K562 (cell line): ENCODE measurements at regions not wholly inside any gene's neighbourhood (a gene's known extent, or its start where the extent isn't known, plus 50 kb on each side); places are given as distances from the start of the nearest gene placed in this dataset.

Experiments
- ATAC-seq: fragments of 200-7000 bp; cut with Tn5 transposase; 3 replicates; pipeline ENCODE4 v1.9.1; 2020; ENCODE audit warnings: moderate library complexity
- BruUV-seq: library from RNA; stranded (reverse); fragments of 400-500 nt; replicated peaks from 2 replicates; lab custom pipeline; 2021; lab: Mats Ljungman, UMichigan
- CTCF ChIA-PET: fragments of 300-600 bp; formaldehyde crosslinking; extraction: SDS; loops from one replicate; lab custom pipeline; 2021; ENCODE audit warnings: low intra/inter-chr PET ratio; lab: Yijun Ruan, JAX
- POLR2A ChIA-PET: fragments of 300-600, 350-650 bp; sonication (Branson Sonifier 250); formaldehyde crosslinking; extraction: SDS; loops from one replicate; lab custom pipeline; 2021; ENCODE audit warnings: antibody characterized with exemption, inconsistent platforms; lab: Yijun Ruan, JAX
- DNase-seq, 4 experiments: peaks; one replicate each; pipeline versions ENCODE4 v3.0.0 to v3.0.0-alpha.2; 2011 to 2018; ENCODE audit warnings: low spot score in 3 of 4, mixed read lengths in 3 of 4; ENCODE audit errors: extremely low read depth in 1 of 4
- FAIRE-seq: peaks from 2 replicates; lab custom pipeline; 2011; peaks lifted over from hg19 to GRCh38; lab: Jason Lieb, UNC
- H2AFZ ChIP-seq: 2 replicates; pipeline ENCODE4 v1.6.0; 2011; ENCODE audit warnings: low read depth, low read length, control low read depth, inconsistent platforms
- H3K27ac ChIP-seq: fragments of 200-600 bp; 3 replicates; pipeline ENCODE4 v1.8.0; 2011; ENCODE audit warnings: low read depth, mild to moderate bottlenecking, control low read depth, inconsistent platforms, low read length, moderate library complexity, mixed read lengths; ENCODE audit errors: extremely low read depth
- H3K27me3 ChIP-seq, 2 experiments: fragments of 300-600 bp in 1 of 2; 2 replicates in 1 of 2; 3 replicates in 1 of 2; pipeline versions ENCODE4 v1.6.0 to v1.8.0; 2011; ENCODE audit warnings: inconsistent platforms in 2 of 2, low read length in 2 of 2, mild to moderate bottlenecking in 1 of 2, mixed read lengths in 1 of 2, moderate library complexity in 1 of 2; ENCODE audit not compliant: control insufficient read depth in 2 of 2, insufficient read depth in 2 of 2
- H3K36me3 ChIP-seq: fragments of 300-600 bp; 3 replicates; pipeline ENCODE4 v1.8.0; 2011; ENCODE audit warnings: mild to moderate bottlenecking, low read length, inconsistent platforms; ENCODE audit not compliant: control insufficient read depth, insufficient read depth
- H3K4me1 ChIP-seq, 2 experiments: fragments of 200-600 bp in 1 of 2; replicated peaks in 1 of 2; 2 replicates in 1 of 2; 3 replicates in 1 of 2; pipeline versions ENCODE4 v1.5.1 to v1.8.0; 2011; ENCODE audit warnings: inconsistent platforms in 2 of 2, low read length in 2 of 2, mild to moderate bottlenecking in 1 of 2, mixed read lengths in 1 of 2, moderate library complexity in 1 of 2; ENCODE audit not compliant: control insufficient read depth in 2 of 2, insufficient read depth in 2 of 2
- H3K4me2 ChIP-seq: 2 replicates; pipeline ENCODE4 v1.6.1; 2011; ENCODE audit warnings: low read length, control low read depth, inconsistent platforms, mixed read lengths; ENCODE audit not compliant: insufficient read depth
- H3K4me3 ChIP-seq: fragments of 200-600 bp; sonication (generic), shearing (Covaris generic); 2 replicates; pipeline ENCODE4 v1.5.1; 2016; ENCODE audit warnings: control low read depth, inconsistent platforms
- H3K79me2 ChIP-seq: fragments of 200-600 bp; 3 replicates; pipeline ENCODE4 v1.8.0; 2011; ENCODE audit warnings: low read length, inconsistent platforms; ENCODE audit not compliant: control insufficient read depth, insufficient read depth
- H3K9ac ChIP-seq, 2 experiments: 2 replicates each; pipeline versions ENCODE4 v1.6.0 to v1.6.1; 2011; ENCODE audit warnings: low read depth in 2 of 2, low read length in 2 of 2, control low read depth in 1 of 2, inconsistent platforms in 1 of 2, mild to moderate bottlenecking in 1 of 2, mixed read lengths in 1 of 2; ENCODE audit not compliant: insufficient read depth in 1 of 2
- H3K9me1 ChIP-seq: one replicate; pipeline ENCODE4 v1.6.0; 2011; ENCODE audit warnings: inconsistent platforms, mild to moderate bottlenecking, low read length, moderate library complexity; ENCODE audit not compliant: control insufficient read depth, insufficient read depth
- H3K9me3 ChIP-seq: replicated peaks from 2 replicates; pipeline ENCODE4 v1.5.1; 2011; ENCODE audit warnings: low read depth, low read length, inconsistent platforms; ENCODE audit not compliant: control insufficient read depth, insufficient read depth
- H4K20me1 ChIP-seq: replicated peaks from 2 replicates; pipeline ENCODE4 v1.6.1; 2011; ENCODE audit warnings: low read length, inconsistent platforms, mixed read lengths; ENCODE audit not compliant: control insufficient read depth, insufficient read depth
- ETS2 ChIP-seq: IDR thresholded peaks from 2 replicates; pipeline ENCODE4 v1.6.1; 2016; ENCODE audit warnings: borderline replicate concordance, missing genetic modification characterization, mild to moderate bottlenecking, moderate library complexity, missing compliant biosample characterization; ENCODE audit not compliant: poor library complexity, severe bottlenecking
- GATAD2A ChIP-seq: fragments of 450-650 bp; IDR thresholded peaks from 2 replicates; pipeline ENCODE4 v1.6.1; 2017
- PTTG1 ChIP-seq: fragments of 450-650 bp; IDR thresholded peaks from 2 replicates; pipeline ENCODE4 v1.6.1; 2016; ENCODE audit warnings: low read depth, mild to moderate bottlenecking, missing genetic modification characterization, missing compliant biosample characterization
- SIN3B ChIP-seq: fragments of 450-650 bp; IDR thresholded peaks from 2 replicates; pipeline ENCODE4 v1.6.1; 2017; ENCODE audit warnings: low read depth, mild to moderate bottlenecking, moderate library complexity
- SREBF2 ChIP-seq: sonication (generic); formaldehyde crosslinking; IDR thresholded peaks from 2 replicates; pipeline ENCODE4 v1.4.0; 2020; ENCODE audit warnings: mild to moderate bottlenecking, missing genetic modification reagents
- TBL1XR1 ChIP-seq, 2 experiments: IDR thresholded peaks; 2 replicates each; pipeline ENCODE4 v1.6.1; 2012; ENCODE audit warnings: improper control_type of control experiment in 2 of 2, low read length in 2 of 2, mild to moderate bottlenecking in 1 of 2
- WGBS: fragments of 100-300 bp; shearing (Covaris generic); methylation state at CpG from one replicate; pipeline ENCODE4 v1.1.6; 2016; ENCODE audit warnings: low coverage, mixed read lengths; ENCODE audit not compliant: insufficient coverage; ENCODE audit errors: missing lambda C conversion rate; 5-methylcytosine and 5-hydroxymethylcytosine counted together
- in situ Hi-C: fragments of 300-500 bp; cut with MboI; formaldehyde crosslinking; loops from 4 replicates; pipeline ENCODE4 v1.15.0; 2018; ENCODE audit warnings: inconsistent platforms, mixed read lengths
- intact Hi-C: fragments of 100-400 bp; cut with micrococcal nuclease; formaldehyde crosslinking; loops from 2 replicates; pipeline ENCODE4 v1.14.2; 2022
- TF ChIP-seq, protein P1 (sequence below): fragments of 250-450 bp; sonication (Bioruptor Pico); IDR thresholded peaks from 2 replicates; pipeline ENCODE4 v1.4.0; 2020; ENCODE audit warnings: mild to moderate bottlenecking, moderate library complexity

DNA sequence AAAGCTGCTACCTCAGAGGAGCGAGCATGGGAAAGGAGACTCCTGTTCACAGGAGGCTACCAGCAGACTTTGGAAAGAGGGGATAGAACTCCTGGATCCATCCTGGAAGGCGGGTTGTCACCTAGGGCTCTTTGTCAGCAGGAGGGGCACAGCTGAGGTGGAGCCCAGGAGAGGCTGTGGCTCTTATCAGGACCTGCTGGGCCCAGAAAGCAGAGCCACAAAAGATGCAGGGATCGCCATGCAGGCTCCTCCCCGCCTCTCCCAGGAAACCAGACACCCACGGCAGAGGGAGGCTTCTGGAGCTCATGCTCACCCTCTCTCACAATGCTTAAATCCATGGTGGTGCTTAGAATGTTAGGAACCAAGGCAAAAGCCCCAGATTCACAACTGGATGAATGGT lies 994.2 kb downstream of the UQCRFS1 start:
- no peak for TF ChIP-seq SREBF2 (CRISPR knock-in tag)
- TF ChIP-seq TBL1XR1 (IDR thresholded peaks at IDR 0.05; ENCODE audit: low read length in 2 of 2) = no peak
- TF ChIP-seq ETS2 (tag) = no peak
- TF ChIP-seq, protein P1, sequence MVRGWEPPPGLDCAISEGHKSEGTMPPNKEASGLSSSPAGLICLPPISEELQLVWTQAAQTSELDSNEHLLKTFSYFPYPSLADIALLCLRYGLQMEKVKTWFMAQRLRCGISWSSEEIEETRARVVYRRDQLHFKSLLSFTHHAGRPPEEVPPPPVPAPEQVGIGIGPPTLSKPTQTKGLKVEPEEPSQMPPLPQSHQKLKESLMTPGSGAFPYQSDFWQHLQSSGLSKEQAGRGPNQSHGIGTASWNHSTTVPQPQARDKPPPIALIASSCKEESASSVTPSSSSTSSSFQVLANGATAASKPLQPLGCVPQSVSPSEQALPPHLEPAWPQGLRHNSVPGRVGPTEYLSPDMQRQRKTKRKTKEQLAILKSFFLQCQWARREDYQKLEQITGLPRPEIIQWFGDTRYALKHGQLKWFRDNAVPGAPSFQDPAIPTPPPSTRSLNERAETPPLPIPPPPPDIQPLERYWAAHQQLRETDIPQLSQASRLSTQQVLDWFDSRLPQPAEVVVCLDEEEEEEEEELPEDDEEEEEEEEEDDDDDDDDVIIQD = no peak
- TF ChIP-seq GATAD2A = no peak
- no peak for TF ChIP-seq SIN3B
- no peak for TF ChIP-seq PTTG1
- H3K4me2 ChIP-seq = no peak overlapping the region
- no peak overlapping the region for H3K27ac ChIP-seq

More for the DNA sequence above, 994.2 kb downstream of the UQCRFS1 start:
- DNase-seq = no peak
- WGBS = 0% methylated on average over 4 of the region's 5 CpGs
- Histone ChIP-seq H3K4me3 (no peak overlapping the region), H3K4me1 (no peaks in the 10 kb centered on the region), H3K9ac (no peak overlapping the region), H4K20me1 (no peaks in the 10 kb centered on the region), H3K36me3 (no peaks in the 10 kb centered on the region), H3K9me3 (no peaks in the 10 kb centered on the region), H2AFZ (no peak overlapping the region), H3K79me2 (no peaks in the 10 kb centered on the region), H3K27me3 (no peaks in the 10 kb centered on the region), H3K9me1 (no peaks in the 10 kb centered on the region)
- no TSS peak for BruUV-seq
- ATAC-seq = no peak
- intact Hi-C loops (no loop called here), in situ Hi-C loops (no loop called here)
- POLR2A ChIA-PET = no interaction called here
- CTCF ChIA-PET = no interaction called here
- no peak for FAIRE-seq
